HG02610 (cell line): ENCODE measurements at regions not wholly inside any gene's neighbourhood (a gene's known extent, or its start where the extent isn't known, plus 50 kb on each side); places are given as distances from the start of the nearest gene placed in this dataset.
"Not testable (repeated sequence)": the region's sequence is repeated elsewhere in the genome, so short reads cannot be mapped to it uniquely, and the experiment has no call there.

ENCODE experiments used
- ATAC-seq: cut with Tn5 transposase; IDR thresholded peaks from one replicate; pipeline ENCODE4 v1.9.1; 2021; ENCODE audit warnings: mild to moderate bottlenecking, moderate library complexity; ENCODE audit not compliant: unreplicated experiment

- ATAC-seq, result no peak
Observed at GRCh38 chr2:136295168-136295567, 177.2 kb upstream of the CXCR4 start.

DNA sequence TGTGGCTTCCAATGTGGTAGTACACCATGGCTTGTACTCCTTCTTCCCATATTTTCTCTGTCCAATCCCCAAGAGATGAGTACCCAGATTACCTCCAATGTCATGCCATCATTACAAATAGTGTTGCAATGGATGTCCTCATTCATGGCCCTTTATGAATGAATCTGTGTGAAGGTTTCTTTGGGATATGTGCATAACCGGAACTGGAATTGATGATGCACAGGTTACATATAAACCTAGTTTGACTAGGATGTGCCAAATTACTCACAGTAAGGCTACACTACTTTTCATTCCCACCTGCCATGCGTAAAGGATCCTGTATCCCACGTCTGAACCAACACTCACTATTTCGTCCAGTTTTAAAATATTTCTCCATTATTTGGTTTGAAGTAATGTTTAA, 173.9 kb upstream of the CXCR4 start:
- ATAC-seq, result no peak

DNA sequence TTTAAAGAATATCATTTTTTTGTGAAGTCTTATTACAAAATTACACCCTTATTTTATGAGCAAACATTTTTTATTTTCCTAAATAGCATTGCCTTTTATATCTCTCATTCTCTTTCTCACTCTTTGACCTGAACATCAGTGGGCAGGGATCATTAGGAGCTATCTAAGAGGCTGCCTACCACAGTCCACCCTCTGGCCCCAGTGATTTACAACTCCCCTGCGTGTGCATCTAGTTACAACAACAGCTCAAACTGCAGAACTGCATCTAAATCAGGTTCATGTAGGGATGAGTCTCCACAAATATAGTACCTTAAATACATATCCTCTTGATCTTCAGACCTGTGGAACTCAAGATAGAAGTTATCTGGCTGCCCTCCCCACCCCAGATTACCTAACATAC, 172.4 kb upstream of the CXCR4 start:
- no peak for ATAC-seq

GRCh38 chr2:136288249-136288648, 170.3 kb upstream of the CXCR4 start:
- no peak for ATAC-seq

DNA sequence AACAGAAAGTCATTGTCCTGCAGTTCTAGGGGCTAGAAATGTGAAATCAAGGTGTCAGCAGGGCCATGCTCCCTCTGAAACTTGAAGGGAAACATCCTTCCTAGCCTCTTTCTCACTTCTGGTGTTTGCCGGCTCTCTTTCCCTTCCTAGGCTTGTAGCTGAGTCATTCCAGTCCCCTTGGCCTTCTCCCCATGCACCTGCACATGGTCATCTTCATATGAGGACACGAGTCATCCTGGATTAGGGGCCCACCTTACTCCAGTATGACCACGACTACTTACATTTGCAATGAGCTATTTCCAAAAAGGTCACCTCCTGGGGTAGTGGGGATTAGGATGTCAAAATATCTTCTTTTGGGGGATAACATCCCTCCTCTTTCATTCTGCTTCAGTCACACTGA, 168.5 kb upstream of the CXCR4 start:
- ATAC-seq, result no peak

GRCh38 chr2:136284226-136285119, 166.5 kb upstream of the CXCR4 start:
- peak; percentile 57 for ATAC-seq

GRCh38 chr2:136282251-136282650, 164.3 kb upstream of the CXCR4 start:
- ATAC-seq, result no peak

DNA sequence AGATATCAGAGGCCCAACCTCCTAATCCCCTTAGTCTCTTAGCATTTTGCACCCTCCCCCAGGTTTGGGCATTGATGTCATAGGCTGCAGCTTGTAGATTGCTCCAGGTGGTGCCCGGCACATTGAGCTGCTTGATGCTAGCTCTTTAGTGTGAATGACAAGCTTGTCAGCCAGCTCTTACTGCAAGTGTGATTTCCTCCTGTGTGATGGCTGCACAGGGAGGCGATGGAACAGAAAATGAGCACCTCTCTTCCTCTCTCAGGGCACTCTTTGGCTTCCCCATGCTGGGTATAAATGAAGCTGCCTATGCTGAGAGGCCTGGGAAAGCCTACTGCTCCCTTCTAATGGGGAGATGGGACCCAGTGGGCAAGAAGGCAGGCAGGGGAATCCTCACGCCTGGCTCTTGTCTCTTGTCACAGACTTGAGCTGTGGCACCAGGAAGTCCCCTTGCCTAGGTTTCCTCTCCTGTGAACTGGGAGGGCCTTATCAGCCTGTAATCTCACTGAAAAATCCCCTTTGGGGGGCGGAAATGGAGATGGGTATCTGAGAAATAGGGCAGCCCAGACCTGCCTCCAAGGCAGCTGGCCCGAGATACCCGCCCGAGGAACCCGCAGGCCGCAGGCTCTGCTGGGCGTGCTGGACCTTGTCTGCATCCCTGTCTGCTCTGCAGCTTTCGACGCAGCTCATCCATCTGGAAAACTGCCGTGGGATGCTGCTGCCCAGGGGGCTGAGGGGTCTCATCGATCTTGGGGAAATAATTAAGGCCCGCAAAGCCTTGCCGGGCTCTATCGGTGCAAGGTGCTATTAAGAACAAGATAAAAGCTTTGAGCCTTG, 163.5 kb upstream of the CXCR4 start:
- peak; percentile 73 for ATAC-seq

DNA sequence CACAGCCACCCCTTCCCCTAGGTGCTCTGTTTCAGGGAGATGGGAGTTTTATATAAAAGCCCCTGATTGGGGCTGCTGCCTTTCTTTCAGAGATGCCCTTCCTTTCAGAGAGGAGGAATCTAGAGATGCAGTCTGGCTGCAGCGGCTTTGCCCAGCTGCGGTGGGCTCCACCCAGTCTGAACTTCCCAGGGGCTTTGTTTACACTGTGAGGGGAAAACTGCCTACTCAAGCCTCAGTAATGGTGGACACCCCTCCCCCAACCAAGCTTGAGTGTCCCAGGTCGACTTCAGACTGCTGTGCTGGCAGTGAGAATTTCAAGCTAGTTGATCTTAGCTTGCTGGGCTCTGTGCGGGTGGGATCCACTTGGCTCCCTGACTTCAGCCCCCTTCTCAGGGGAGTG, 148.4 kb upstream of the CXCR4 start:
- ATAC-seq, result not testable (repeated sequence)

DNA sequence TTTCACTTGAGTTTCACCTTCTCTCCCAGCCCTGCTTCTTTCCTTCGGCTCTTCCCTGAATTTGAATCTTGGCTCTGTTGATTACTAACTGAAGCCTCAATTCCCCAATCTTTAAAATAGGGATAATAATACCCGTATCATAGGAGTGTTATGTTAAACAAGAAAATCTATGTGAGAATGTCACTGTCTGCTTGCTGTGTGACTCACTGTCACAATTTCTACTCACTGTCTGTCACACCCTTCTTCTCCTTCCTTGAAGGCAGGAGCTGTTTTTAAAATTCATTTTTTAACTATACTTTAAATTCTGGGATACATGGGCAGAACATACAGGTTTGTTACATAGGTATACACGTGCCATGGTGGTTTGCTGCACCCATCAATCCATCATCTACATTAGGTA, 141.6 kb upstream of the CXCR4 start:
- ATAC-seq, result no peak

DNA sequence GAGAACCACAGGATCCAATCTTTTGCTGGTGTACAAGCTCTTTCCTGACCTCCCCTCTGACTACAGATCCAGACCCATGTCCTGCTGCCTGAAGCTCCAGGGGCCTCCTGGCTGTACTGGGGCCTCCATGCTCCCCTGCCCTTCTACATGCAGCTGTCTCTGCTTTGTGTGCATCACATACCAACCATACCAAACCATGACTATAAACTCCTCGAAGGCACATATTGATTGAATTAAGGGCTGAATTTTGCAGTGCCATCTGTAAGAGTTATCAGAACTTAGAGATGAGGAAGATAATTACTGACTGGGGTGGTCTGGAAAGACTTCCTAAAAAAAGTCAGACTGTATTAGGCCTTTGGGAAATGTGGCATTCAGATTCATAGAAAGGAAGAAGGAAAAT, 139.9 kb upstream of the CXCR4 start:
- no peak for ATAC-seq

GRCh38 chr2:136255648-136256461, 137.9 kb upstream of the CXCR4 start:
- peak; percentile 59 for ATAC-seq

DNA sequence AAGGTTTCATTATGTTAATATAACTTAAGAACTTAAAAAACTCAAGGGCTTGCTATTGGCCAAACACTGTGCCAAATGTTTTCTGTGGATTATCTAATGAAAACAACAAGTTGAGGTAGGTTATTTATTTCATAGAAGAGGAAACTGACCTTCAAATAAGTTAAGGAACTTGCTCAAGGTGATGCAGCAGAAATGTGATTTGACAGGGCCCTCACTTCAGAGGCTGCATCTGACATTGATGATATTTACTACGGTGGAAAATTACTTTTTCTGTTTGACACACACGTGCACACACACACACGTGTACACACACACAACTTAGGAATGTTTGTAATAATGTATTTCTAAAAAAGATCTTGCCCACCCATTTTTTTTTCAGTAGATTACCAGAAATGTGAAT, 137.2 kb upstream of the CXCR4 start:
- ATAC-seq, result no peak

DNA sequence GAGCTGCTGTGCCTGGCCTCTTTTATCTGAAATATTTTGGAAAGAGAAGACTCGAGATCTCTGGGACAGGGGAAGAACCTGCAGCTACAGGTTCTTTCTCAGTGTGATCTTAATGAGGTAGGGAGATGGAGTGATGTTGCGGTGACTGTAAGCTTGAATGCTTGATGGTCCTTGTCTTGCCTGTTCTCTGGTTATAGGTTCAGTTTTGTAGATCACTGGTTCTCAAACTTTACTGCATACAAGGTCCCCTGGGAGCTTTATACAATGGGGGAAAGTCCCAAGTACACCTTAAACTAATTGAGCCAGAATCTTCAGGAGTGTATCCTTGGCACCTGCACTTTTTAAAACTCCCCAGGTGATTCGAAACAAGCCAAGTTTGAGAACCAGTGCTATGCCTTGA, 136.7 kb upstream of the CXCR4 start:
- ATAC-seq, result peak; percentile 37

- no peak for ATAC-seq
Observed at GRCh38 chr2:136253288-136254004, 135.5 kb upstream of the CXCR4 start.

DNA sequence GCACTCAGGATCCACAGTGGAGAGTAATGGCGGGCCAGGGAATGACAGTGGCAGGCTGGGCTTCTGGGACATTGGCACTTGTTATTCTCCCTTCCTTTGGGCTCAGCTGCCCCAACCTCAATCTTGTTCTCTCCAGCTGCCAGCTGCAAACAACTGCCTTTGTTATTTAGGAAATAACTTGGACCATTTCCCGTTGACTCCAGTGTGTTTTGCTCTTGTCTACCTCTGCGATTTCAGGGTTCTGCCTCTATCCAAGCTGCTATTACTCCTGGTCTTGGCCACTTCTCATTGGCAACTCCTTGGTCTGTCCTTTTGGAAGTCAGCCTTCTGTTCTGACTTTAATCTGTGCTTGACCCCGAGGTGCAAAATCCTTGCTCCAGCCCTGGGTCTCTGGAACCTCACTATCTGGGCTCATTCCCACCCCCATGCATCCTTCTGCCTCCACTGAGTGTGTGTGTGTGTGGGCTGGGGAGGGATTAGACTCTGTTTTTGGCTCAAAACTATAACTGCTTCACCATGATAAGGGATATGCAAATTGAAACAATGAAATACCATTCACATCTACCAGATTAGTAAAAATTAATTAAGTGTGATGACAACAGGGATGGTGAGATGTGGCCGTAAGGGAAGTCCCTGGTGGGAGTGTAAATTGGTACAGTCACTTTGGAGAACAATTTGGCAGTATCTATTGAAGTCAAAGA, 134.1 kb upstream of the CXCR4 start:
- ATAC-seq, result no peak

DNA sequence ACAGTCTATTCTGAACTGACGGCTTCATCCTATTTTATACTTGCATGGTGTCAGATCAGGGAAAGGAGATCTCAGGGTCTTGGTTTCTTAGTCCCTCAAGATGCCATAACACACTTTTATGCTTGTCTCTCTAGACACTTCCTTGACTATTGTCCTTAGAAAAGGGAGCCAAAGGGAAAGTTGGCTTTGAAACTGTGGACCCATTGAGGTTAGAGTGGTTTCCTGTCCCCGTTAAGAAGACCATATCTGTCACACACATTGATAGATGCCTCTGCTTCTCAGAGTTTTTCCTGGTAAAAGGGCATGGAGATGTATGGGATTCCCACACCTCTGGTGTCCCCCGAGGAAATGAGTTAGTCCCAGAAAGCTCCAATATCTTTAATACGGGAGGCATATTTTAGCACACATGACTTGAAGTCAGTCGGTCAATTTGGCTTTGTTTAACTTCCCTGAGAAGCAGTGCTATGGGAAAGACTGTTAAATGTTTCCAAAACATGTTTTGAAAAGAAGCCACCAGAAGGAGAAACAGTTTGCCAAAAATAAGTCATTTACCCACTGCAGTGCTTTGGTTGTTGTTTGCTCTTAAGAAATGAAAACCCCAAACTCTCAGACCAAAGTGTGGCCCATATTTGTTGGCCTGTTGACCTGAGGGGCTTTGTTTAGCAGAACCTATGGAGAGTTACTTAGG, 133.4 kb upstream of the CXCR4 start:
- no peak for ATAC-seq

DNA sequence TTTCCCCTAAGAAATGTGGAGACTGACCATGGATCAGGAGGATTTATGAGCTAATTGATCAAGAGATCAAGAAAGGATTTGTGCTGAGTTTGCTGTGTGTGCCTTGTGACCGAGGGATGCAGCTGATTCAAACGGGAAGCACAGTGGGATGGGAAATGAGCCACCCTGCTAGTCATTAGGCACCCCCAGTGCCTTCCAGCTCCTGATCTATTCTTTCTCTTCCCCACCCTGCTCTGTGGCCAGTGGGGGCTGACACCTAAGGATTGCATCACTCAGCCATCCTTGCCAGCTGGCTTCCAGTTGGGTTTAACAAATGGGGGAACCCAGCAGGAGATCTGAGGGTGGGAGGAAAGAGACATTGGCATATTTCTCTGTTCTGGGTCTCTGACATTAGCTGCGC, 132.2 kb upstream of the CXCR4 start:
- ATAC-seq, result no peak

GRCh38 chr2:136248907-136249306, 131.0 kb upstream of the CXCR4 start:
- ATAC-seq, result no peak
